ENCODE measurements at regions not wholly inside any gene's neighbourhood (a gene's known extent, or its start where the extent isn't known, plus 50 kb on each side); places are given as distances from the start of the nearest gene placed in this dataset.

DNA sequence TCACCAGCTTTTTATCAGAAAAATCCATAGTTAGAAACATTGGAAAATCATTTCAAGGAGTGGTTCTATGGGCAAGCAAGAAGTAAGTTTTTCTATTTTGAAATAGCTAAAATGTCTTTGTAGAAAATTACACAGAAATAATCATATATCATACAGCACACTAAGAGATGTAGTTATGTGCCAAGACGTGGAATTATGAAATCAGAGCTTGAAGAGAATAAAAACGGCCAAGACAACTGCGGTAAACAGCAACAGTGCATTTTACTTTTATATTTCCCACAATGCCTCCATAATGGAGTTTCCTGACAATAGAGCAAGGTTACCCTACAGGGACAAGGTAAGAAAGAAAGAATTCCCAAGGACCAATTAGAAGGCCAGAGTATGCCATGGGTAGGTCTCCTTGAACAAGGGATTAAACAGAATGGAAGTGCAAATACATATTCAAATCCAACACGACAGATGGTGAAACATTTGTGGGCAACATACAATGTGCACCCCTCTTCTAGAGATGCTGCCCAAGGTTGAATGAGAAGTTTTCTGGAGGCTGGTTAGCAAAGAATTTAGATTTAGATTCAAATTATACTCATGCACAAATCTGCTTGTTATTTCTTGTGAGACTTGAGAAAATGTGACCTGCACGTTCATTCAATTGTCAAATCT is 76.1 kb upstream of the BTG1 start:
- BruUV-seq (replicated peaks) = no TSS peak
- no peaks in the 10 kb centered on the region for H3K27me3 Mint-ChIP-seq (ENCODE audit: insufficient read depth, unreplicated experiment)
- H3K4me3 Mint-ChIP-seq (ENCODE audit: unreplicated experiment) = no peak overlapping the region
- no peaks in the 10 kb centered on the region for H3K9me3 Mint-ChIP-seq (ENCODE audit: unreplicated experiment)
- no peak overlapping the region for H3K27ac Mint-ChIP-seq (ENCODE audit: low read depth, unreplicated experiment)
- ChIA-PET CTCF (interaction anchor here (0.7 to 1.7 kb wide), 2 partner anchors 9 to 258 kb away, joined by 4 to 5 read pairs; no protein-coding TSS in a partner anchor), POLR2A (interaction anchor here (0.6 kb wide), 1 partner anchor 13 kb away, joined by 3 read pairs; no protein-coding TSS in a partner anchor)
- intact Hi-C loops (cut with micrococcal nuclease) = no loop called here
- no peaks in the 10 kb centered on the region for H3K36me3 Mint-ChIP-seq (ENCODE audit: insufficient read depth, unreplicated experiment)
- no peak for DNase-seq (ENCODE audit: unreplicated experiment)
- H3K4me1 Mint-ChIP-seq (ENCODE audit: insufficient read depth, unreplicated experiment) = peaks cover 8% of the 10 kb centered on the region
- TF ChIP-seq, protein P1, sequence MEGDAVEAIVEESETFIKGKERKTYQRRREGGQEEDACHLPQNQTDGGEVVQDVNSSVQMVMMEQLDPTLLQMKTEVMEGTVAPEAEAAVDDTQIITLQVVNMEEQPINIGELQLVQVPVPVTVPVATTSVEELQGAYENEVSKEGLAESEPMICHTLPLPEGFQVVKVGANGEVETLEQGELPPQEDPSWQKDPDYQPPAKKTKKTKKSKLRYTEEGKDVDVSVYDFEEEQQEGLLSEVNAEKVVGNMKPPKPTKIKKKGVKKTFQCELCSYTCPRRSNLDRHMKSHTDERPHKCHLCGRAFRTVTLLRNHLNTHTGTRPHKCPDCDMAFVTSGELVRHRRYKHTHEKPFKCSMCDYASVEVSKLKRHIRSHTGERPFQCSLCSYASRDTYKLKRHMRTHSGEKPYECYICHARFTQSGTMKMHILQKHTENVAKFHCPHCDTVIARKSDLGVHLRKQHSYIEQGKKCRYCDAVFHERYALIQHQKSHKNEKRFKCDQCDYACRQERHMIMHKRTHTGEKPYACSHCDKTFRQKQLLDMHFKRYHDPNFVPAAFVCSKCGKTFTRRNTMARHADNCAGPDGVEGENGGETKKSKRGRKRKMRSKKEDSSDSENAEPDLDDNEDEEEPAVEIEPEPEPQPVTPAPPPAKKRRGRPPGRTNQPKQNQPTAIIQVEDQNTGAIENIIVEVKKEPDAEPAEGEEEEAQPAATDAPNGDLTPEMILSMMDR (IDR thresholded peaks at IDR 0.05; ENCODE audit: unreplicated experiment) = no peak

DNA sequence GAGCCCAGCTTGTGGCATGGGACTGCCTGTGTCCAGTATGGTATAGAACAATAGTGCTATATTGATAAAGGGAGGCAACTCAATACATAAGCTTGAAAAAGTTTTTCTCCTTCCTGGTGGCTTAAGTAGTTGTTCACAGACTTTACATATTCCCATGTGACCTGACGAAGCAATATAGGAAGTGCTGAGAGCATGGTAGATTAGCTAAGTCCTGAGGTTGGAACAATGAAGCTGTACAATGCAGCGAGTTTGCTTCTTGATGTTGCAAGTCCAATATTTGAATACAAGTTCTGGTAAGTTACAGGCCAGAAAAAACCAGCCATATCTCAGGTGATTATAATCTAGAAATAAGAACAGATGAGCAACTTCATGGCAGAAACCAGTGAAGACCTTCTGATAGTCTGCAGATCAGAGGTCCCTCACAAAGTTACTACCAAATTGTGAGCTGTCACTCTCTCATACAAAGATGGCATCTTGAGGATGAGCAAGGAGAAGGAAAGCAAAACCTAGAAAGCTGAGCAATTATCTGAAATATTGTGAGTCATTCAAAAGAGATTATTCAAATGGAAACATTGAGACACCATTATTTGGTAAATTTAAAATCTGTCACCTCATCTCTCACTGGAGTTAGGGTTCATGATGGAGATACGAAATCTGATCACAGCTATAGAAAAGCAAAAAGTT is 72.9 kb upstream of the BTG1 start:
- H3K9me3 Mint-ChIP-seq (ENCODE audit: unreplicated experiment) = no peaks in the 10 kb centered on the region
- no peak overlapping the region for H3K27ac Mint-ChIP-seq (ENCODE audit: low read depth, unreplicated experiment)
- ChIA-PET POLR2A (interaction anchor here (0.9 kb wide), 1 partner anchor 12 kb away, joined by 3 read pairs; no protein-coding TSS in a partner anchor), CTCF (interaction anchor here (0.5 to 1.3 kb wide), 4 partner anchors 10 to 432 kb away, joined by 3 read pairs; no protein-coding TSS in a partner anchor)
- TF ChIP-seq, protein P1 (IDR thresholded peaks at IDR 0.05; ENCODE audit: unreplicated experiment) = no peak
- peaks cover 6% of the 10 kb centered on the region for H3K36me3 Mint-ChIP-seq (ENCODE audit: insufficient read depth, unreplicated experiment)
- intact Hi-C loops (cut with micrococcal nuclease) = no loop called here
- H3K4me3 Mint-ChIP-seq (ENCODE audit: unreplicated experiment) = no peak overlapping the region
- H3K4me1 Mint-ChIP-seq (ENCODE audit: insufficient read depth, unreplicated experiment) = no peaks in the 10 kb centered on the region
- no peak for DNase-seq (ENCODE audit: unreplicated experiment)
- no TSS peak for BruUV-seq (replicated peaks)
- H3K27me3 Mint-ChIP-seq (ENCODE audit: insufficient read depth, unreplicated experiment) = no peaks in the 10 kb centered on the region

DNA sequence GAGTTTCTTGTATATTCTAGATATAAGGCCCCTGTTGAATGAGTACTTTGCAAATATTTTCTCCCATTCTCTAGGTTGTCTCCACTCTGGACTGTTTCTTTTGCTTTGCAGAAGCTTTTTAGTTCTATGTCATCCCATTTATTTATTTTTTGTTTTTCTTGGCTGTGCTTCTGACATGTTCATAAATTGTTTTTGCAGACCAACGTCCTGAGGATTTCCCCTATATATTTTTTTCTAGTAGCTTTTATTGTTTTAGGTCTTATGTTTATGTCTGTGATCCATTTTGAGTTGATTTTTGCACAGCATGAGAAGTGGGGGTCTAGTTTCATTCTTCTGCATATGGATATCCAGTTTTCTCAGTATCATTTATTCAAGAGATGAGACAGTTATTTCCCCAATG is 70.4 kb upstream of the BTG1 start:
- ChIA-PET CTCF (no interaction called here), POLR2A (no interaction called here)
- H3K27ac Mint-ChIP-seq (ENCODE audit: low read depth, unreplicated experiment) = no peak overlapping the region
- intact Hi-C loops (cut with micrococcal nuclease) = no loop called here
- H3K9me3 Mint-ChIP-seq (ENCODE audit: unreplicated experiment) = no peaks in the 10 kb centered on the region
- peaks cover 6% of the 10 kb centered on the region for H3K36me3 Mint-ChIP-seq (ENCODE audit: insufficient read depth, unreplicated experiment)
- no peak overlapping the region for H3K4me3 Mint-ChIP-seq (ENCODE audit: unreplicated experiment)
- no TSS peak for BruUV-seq (replicated peaks)
- TF ChIP-seq, protein P1 (IDR thresholded peaks at IDR 0.05; ENCODE audit: unreplicated experiment) = no peak
- no peaks in the 10 kb centered on the region for H3K27me3 Mint-ChIP-seq (ENCODE audit: insufficient read depth, unreplicated experiment)
- no peaks in the 10 kb centered on the region for H3K4me1 Mint-ChIP-seq (ENCODE audit: insufficient read depth, unreplicated experiment)
- no peak for DNase-seq (ENCODE audit: unreplicated experiment)

DNA sequence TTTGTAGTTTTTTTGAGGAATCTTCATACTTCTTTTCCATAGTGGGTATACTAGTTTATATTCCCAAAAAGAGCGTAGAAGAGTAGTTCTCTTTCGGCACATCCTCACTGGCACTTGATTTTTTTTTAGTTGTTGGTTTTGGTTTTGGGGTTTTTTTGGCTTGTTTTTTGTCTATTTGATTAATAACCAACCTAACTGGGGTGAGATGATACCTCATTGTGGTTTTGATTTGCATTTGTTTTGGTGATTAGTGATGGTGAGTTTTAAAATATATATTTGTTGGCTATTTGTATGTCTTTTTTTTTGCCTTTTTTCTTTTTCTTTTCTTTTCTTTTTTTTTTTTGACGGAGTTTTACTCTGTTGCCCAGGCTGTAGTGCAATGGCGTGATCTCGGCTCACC is 69.7 kb upstream of the BTG1 start:
- ChIA-PET CTCF (interaction anchor here (0.6 kb wide), 1 partner anchor 24 kb away, joined by 4 read pairs; no protein-coding TSS in a partner anchor), POLR2A (no interaction called here)
- Mint-ChIP-seq H3K27ac (ENCODE audit: low read depth, unreplicated experiment) (no peak overlapping the region), H3K4me3 (ENCODE audit: unreplicated experiment) (no peak overlapping the region), H3K36me3 (ENCODE audit: insufficient read depth, unreplicated experiment) (peaks cover 6% of the 10 kb centered on the region), H3K27me3 (ENCODE audit: insufficient read depth, unreplicated experiment) (no peaks in the 10 kb centered on the region), H3K4me1 (ENCODE audit: insufficient read depth, unreplicated experiment) (no peaks in the 10 kb centered on the region), H3K9me3 (ENCODE audit: unreplicated experiment) (no peaks in the 10 kb centered on the region)
- no TSS peak for BruUV-seq (replicated peaks)
- intact Hi-C loops (cut with micrococcal nuclease) = no loop called here
- TF ChIP-seq, protein P1 (IDR thresholded peaks at IDR 0.05; ENCODE audit: unreplicated experiment) = no peak
- DNase-seq (ENCODE audit: unreplicated experiment) = no peak

Data from MCF 10A (cell line).